GM12864 (cell line): ENCODE measurements at regions not wholly inside any gene's neighbourhood (a gene's known extent, or its start where the extent isn't known, plus 50 kb on each side); places are given as distances from the start of the nearest gene placed in this dataset.

Experiments used
- DNase-seq: peaks from one replicate; pipeline ENCODE4 v3.0.0-alpha.2; 2011; ENCODE audit warnings: low read depth
- H3K4me3 ChIP-seq: 2 replicates; pipeline ENCODE4 v1.5.1; 2011; ENCODE audit warnings: mild to moderate bottlenecking, low read depth, low read length, control low read depth
- TF ChIP-seq, protein P1 (sequence below): IDR thresholded peaks from 2 replicates; pipeline ENCODE4 v1.5.1; 2011; ENCODE audit warnings: low read depth, mild to moderate bottlenecking, moderate library complexity, low read length, control low read depth, inconsistent platforms; ENCODE audit errors: missing control alignments

DNA sequence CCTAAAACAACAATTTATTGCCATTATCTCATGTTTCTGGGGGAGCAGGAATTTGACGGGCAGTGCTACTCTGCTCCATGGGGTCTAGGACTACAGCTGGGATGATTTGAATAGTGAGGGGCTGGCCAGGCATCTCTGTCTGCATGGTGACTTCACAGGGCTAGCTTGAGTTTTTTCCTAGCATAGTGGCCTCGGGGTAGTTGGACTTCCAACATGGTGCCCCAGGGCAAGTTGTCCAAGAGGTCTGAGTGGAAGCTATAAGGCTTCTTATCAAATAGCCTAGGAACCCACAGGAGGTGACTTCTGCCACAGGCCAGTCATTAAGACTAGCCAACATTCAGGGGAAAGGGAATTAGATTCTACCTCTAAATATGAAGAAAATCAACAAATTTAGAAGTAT lies 92.0 kb upstream of the WLS start:
- no peak overlapping the region for H3K4me3 ChIP-seq
- TF ChIP-seq, protein P1, sequence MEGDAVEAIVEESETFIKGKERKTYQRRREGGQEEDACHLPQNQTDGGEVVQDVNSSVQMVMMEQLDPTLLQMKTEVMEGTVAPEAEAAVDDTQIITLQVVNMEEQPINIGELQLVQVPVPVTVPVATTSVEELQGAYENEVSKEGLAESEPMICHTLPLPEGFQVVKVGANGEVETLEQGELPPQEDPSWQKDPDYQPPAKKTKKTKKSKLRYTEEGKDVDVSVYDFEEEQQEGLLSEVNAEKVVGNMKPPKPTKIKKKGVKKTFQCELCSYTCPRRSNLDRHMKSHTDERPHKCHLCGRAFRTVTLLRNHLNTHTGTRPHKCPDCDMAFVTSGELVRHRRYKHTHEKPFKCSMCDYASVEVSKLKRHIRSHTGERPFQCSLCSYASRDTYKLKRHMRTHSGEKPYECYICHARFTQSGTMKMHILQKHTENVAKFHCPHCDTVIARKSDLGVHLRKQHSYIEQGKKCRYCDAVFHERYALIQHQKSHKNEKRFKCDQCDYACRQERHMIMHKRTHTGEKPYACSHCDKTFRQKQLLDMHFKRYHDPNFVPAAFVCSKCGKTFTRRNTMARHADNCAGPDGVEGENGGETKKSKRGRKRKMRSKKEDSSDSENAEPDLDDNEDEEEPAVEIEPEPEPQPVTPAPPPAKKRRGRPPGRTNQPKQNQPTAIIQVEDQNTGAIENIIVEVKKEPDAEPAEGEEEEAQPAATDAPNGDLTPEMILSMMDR: no peak

DNA sequence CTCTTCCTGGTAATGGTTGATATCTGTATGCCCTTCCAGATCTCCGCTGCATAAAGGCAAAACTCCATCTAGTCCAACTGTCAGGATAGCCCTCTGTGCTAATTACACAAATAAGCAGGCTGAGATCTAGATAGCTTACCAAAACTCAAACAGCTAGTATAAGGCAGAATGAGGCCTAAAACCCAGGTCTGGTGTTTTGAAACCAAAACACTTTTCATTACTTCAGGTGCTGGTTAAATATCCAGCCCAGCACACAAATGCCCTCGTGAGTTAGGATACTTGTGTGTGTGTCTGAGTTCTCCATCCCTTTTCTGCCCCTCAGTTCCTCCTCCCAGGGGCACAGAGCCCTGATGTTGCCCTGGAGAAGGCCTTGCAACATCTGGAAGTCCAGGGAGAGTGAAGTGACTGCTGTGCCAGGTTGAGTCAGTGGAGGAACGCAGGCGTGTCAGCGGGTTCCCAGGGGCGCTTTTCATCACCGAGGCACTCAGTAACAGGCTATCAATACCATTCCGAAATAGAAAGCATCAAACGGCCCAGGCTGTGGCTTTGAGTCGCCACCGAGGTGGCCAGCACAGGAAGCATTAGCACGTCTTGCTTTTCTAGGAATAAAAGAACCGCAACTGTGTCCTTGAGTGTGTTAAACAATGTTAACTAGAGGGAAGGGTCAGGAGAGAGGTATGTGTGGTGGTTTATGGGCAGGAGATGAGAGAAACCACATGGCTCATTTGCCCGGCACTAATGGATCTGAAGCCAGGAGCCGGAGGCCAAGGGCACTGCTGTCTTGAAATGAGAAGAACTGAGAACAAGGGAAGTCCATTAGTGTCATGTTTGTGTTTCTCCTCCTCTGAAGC lies 90.7 kb upstream of the WLS start:
- no peak overlapping the region for H3K4me3 ChIP-seq
- TF ChIP-seq, protein P1: no peak
- DNase-seq: no peak

More for the DNA sequence above, 92.0 kb upstream of the WLS start:
- no peak for DNase-seq

DNA sequence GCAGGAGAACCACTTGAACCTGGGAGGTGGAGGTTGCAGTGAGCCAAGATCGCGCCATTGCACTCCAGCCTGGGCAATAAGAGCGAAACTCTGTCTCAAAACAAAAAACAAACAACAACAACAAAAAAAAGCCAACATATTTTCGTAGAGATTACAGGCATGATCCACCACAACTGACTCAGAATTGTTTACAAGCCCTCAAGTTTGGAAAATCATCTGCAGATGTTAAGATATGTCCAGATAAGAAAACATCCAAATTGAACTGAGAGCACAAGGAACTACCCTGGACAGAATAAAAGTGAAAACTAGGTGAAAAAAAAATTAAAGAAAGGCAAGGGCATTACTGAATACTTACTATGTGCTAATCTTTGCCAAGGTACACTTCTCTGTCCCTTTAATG lies 89.8 kb upstream of the WLS start:
- H3K4me3 ChIP-seq: no peak overlapping the region
- TF ChIP-seq, protein P1: no peak
- DNase-seq: no peak

DNA sequence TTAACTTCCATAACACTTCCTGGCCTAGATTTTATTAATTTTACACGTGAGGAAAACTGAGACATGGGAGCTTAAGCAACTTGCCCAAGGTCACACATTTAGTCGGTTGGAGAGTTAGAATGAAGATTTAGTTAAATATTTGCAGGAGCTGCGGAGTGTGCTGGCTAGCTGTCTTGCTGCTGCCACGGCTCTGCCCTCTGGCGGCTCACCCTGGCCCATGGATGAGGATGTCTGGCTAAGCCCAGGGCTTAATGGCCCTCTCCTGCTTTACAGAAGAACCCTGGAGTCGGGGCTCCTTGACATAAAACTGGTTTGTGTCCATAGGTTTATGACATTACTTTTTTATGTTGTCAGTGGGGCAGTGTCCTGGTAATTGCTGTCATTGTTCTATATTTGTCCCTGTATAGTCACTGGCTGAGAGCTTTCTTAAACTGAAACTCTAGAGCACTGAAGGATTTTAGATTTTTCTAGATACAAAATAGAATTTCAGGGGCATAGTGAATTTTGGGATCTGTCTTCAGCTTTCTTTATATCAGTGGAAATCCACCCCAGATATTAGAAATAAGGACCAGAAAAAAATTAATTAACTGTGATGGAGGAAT lies 88.9 kb upstream of the WLS start:
- DNase-seq: no peak
- TF ChIP-seq, protein P1: no peak
- no peak overlapping the region for H3K4me3 ChIP-seq

DNA sequence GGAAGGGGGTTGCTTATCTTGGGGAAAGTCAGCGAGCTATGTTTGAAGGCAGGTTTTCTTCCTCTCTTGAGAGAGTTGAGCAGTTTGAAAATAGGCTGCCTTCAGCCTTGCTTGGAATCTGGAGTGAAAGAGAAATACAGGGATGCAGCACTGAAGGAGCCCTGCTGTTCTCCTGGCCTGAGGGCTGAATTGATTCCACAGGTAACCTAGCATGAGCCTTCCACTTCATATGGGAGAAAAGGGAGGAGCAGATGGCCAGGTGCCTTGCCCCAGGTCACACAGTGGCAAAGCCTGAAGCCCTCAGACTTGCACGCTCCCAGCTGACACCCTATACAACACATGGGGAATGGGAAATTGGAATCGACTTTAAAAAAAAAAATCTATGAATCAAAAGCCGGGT lies 88.0 kb upstream of the WLS start:
- TF ChIP-seq, protein P1: no peak
- no peak overlapping the region for H3K4me3 ChIP-seq
- no peak for DNase-seq

DNA sequence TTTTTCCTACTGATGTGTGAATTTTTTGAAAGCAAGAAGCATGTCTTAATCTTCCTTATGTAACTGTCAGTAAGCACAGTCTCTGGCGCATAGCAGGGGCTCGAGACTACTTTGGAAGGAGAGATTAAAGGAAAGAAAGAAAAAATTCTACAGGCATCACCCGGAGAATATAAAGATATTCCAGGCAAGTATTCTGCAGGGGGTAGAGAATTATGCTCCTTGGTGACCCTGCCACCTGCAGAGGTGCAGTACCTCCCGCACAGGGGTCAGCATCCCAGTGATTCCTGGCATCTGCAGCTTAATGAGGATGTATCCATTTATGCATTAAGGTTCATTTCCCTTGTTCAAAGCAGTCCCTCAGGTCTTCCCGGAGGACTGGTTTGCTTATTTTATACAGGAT lies 87.6 kb upstream of the WLS start:
- no peak for DNase-seq
- H3K4me3 ChIP-seq: no peak overlapping the region
- TF ChIP-seq, protein P1: no peak
